ENCODE measurements at regions not wholly inside any gene's neighbourhood (a gene's known extent, or its start where the extent isn't known, plus 50 kb on each side); places are given as distances from the start of the nearest gene placed in this dataset.

DNA sequence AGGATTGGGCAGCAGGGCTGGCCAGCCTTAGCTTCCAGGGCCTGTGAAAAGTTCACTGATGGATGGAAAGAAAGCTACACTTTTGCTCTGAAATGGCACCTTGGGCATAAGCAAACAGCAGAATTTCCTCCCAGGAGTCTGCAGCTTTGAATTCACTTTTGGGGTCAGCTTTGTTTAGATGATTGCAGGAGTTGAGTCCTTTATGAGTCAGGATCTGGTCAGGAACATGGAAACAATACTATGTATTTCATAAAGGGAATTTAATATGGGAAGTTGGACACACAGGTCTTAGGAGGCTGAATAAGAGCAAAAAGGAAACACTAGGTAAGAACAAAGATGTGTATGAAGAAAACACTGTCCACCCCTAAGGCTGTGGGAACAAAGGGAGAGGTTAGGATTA lies 345.3 kb downstream of the TSN start:
- TF ChIP-seq POLR2A (IDR thresholded peaks at IDR 0.05; ENCODE audit: low read length) (no peak), GATA1 (IDR thresholded peaks at IDR 0.05; ENCODE audit: low read depth, low read length) (no peak)
